Activated CD8-positive, alpha-beta T cell treated with anti-CD3 and anti-CD28 coated beads for 36 hours (primary cell): ENCODE measurements at regions not wholly inside any gene's neighbourhood (a gene's known extent, or its start where the extent isn't known, plus 50 kb on each side); places are given as distances from the start of the nearest gene placed in this dataset.

Source experiments
- ATAC-seq: fragments of 200-7000 bp; cut with Tn5 transposase; one replicate; pipeline ENCODE4 v1.10.0; 2021; ENCODE audit warnings: mild to moderate bottlenecking, moderate library complexity
- CTCF ChIA-PET: fragments of 350-600 bp; sonication (Branson Sonifier 250); formaldehyde crosslinking; loops from one replicate; lab custom pipeline; 2021; ENCODE audit warnings: antibody characterized with exemption; lab: Charles Lee
- POLR2A ChIA-PET: fragments of 350-600 bp; sonication (Branson Sonifier 250); formaldehyde crosslinking; loops from one replicate; lab custom pipeline; 2021; ENCODE audit warnings: antibody characterized with exemption; lab: Charles Lee
- DNase-seq: peaks from one replicate; pipeline ENCODE4 v3.0.0-alpha.2; 2020
- H3K27ac Mint-ChIP-seq: one replicate; pipeline ENCODE4 v1.8.0; 2021; ENCODE audit warnings: mild to moderate bottlenecking, mixed read lengths
- H3K27me3 Mint-ChIP-seq: one replicate; pipeline ENCODE4 v1.8.0; 2021; ENCODE audit warnings: mixed read lengths
- H3K36me3 Mint-ChIP-seq: one replicate; pipeline ENCODE4 v1.8.0; 2021; ENCODE audit warnings: low read depth, mixed read lengths
- H3K4me1 Mint-ChIP-seq: one replicate; pipeline ENCODE4 v1.8.0; 2021; ENCODE audit warnings: low read depth, mixed read lengths
- H3K4me3 Mint-ChIP-seq: one replicate; pipeline ENCODE4 v1.8.0; 2021; ENCODE audit warnings: mild to moderate bottlenecking, moderate library complexity, mixed read lengths
- H3K9me3 Mint-ChIP-seq: one replicate; pipeline ENCODE4 v1.8.0; 2021; ENCODE audit warnings: mixed read lengths
- intact Hi-C: fragments of 100-400 bp; cut with micrococcal nuclease; formaldehyde crosslinking; loops from one replicate; pipeline ENCODE4 v1.10.0; 2022
- TF ChIP-seq, protein P1 (sequence below): fragments of 200-600 bp; IDR thresholded peaks from one replicate; pipeline ENCODE4 v1.8.0; 2022; ENCODE audit warnings: antibody characterized with exemption, mild to moderate bottlenecking

DNA sequence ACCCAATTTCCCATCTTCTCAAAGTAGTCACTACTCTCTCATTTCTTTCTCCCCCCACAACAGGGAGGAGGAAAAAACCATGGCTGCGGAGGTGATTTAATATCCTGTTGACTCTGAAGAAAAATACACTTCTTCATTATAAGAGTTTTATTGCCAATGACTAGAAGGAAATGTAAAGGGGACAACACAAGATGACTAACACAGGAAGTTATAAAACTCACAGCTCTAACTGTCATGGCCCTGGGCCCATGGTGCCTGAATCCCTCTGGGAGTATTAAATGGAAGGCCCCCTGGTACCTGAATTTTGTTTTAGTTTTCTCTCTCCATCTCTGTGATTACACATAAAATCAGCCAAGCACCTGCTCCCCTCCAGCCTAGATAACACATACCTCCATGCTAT, 352.8 kb upstream of the FAT3 start:
- TF ChIP-seq, protein P1, sequence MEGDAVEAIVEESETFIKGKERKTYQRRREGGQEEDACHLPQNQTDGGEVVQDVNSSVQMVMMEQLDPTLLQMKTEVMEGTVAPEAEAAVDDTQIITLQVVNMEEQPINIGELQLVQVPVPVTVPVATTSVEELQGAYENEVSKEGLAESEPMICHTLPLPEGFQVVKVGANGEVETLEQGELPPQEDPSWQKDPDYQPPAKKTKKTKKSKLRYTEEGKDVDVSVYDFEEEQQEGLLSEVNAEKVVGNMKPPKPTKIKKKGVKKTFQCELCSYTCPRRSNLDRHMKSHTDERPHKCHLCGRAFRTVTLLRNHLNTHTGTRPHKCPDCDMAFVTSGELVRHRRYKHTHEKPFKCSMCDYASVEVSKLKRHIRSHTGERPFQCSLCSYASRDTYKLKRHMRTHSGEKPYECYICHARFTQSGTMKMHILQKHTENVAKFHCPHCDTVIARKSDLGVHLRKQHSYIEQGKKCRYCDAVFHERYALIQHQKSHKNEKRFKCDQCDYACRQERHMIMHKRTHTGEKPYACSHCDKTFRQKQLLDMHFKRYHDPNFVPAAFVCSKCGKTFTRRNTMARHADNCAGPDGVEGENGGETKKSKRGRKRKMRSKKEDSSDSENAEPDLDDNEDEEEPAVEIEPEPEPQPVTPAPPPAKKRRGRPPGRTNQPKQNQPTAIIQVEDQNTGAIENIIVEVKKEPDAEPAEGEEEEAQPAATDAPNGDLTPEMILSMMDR = no peak
- Mint-ChIP-seq H3K36me3 (no peaks in the 10 kb centered on the region), H3K27me3 (no peaks in the 10 kb centered on the region), H3K4me1 (no peaks in the 10 kb centered on the region), H3K27ac (no peak overlapping the region), H3K9me3 (peaks cover 4% of the 10 kb centered on the region), H3K4me3 (no peak overlapping the region)
- ATAC-seq = no peak
- ChIA-PET CTCF (interaction anchor here (1.3 kb wide), 1 partner anchor 16 kb away, joined by 3 read pairs; no protein-coding TSS in a partner anchor), POLR2A (interaction anchor here (0.7 kb wide), 1 partner anchor 9 kb away, joined by 3 read pairs; no protein-coding TSS in a partner anchor)
- DNase-seq = no peak
- intact Hi-C loops = no loop called here

DNA sequence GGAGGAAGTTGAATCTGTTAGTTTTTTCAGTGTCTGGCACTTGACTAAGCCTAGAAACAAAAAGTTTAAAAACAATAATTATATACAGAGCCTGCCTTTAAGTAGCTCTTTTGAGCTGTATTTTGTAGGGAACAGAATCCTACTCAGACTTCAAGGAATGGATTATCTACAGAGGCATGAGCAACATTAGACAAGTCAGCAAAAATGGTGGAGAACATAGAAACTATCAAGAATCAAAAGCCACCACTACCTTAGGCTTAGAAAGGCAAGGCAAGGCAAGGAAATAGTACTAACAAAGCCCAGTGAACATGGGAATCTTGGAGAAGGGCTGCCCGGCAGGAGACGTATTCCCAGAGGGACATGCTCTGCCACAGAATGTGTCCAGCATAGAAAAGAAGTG, 353.6 kb upstream of the FAT3 start:
- intact Hi-C loops = no loop called here
- Mint-ChIP-seq H3K27me3 (no peaks in the 10 kb centered on the region), H3K4me1 (no peaks in the 10 kb centered on the region), H3K9me3 (peaks cover 4% of the 10 kb centered on the region), H3K27ac (no peak overlapping the region), H3K4me3 (no peak overlapping the region), H3K36me3 (no peaks in the 10 kb centered on the region)
- DNase-seq = no peak
- ChIA-PET POLR2A (no interaction called here), CTCF (no interaction called here)
- TF ChIP-seq, protein P1 = no peak
- no peak for ATAC-seq

DNA sequence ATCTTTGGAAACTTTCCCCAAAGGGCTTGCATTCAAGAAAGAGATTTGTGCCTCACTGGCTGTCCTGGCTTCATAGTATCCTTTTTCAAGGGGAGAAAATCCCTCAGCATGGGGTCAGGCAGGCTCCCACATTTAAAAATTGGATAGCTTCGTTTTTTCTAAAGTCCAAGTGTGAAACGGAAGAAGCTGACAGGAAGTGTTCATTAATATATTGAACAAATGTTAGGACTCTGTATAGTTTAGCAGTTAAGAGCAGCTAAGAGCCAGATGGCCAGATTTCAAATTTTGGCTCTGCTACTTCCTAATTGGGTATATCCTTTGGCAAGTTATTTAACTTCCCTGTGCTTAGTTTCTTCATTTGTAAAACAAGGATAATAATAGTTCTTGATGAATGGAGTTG, 354.9 kb upstream of the FAT3 start:
- ATAC-seq = no peak
- Mint-ChIP-seq H3K27ac (no peak overlapping the region), H3K4me1 (no peaks in the 10 kb centered on the region), H3K27me3 (no peaks in the 10 kb centered on the region), H3K9me3 (peaks cover 4% of the 10 kb centered on the region), H3K36me3 (no peaks in the 10 kb centered on the region), H3K4me3 (no peak overlapping the region)
- POLR2A ChIA-PET = no interaction called here
- TF ChIP-seq, protein P1 = no peak
- CTCF ChIA-PET = no interaction called here
- intact Hi-C loops = no loop called here
- DNase-seq = no peak

DNA sequence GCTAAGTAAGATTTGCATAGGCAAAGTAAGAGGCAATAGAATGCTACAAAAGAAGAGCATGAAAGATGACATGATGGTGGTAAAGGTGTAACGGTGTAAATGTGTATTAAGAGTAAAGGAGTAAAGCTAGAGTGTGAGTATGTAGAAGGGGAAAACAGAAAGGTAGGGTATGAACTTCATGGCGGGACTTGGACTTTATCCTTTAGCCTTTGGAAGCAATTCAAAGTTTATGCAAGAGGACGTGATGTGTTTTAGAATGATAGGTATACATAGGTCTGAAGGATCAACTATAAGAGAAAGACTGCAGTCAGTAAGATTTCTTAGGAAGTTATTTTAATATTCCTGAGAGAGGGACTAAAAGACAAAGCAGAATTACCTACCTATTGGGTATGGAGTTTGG, 358.0 kb upstream of the FAT3 start:
- H3K4me3 Mint-ChIP-seq = no peak overlapping the region
- H3K27ac Mint-ChIP-seq = no peak overlapping the region
- ChIA-PET CTCF (no interaction called here), POLR2A (no interaction called here)
- no peaks in the 10 kb centered on the region for H3K27me3 Mint-ChIP-seq
- ATAC-seq = no peak
- no peak for DNase-seq
- peaks cover 4% of the 10 kb centered on the region for H3K9me3 Mint-ChIP-seq
- H3K36me3 Mint-ChIP-seq = no peaks in the 10 kb centered on the region
- H3K4me1 Mint-ChIP-seq = no peaks in the 10 kb centered on the region
- TF ChIP-seq, protein P1 = no peak
- intact Hi-C loops = no loop called here

DNA sequence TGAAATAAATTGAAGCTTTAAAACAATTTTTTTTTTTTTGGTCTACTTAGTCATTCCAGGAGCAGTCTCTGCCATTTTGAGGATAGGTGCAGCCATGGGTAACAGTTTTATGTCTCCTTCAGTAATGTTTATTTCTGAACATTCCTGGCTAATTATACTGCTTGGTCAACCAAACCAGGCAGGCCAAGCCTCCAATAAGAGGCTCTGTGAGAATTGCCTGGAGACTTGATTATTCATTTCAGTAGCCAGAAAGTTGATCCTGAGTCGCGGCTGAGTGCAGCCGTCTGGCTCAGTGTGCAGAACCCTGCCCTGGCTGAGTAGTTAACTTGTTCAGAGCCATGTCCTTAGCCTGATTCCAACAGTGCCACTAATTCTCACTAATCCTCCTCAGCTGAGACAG, 364.0 kb upstream of the FAT3 start:
- no peak for DNase-seq
- Mint-ChIP-seq H3K27ac (no peak overlapping the region), H3K27me3 (no peaks in the 10 kb centered on the region), H3K4me1 (no peaks in the 10 kb centered on the region), H3K36me3 (no peaks in the 10 kb centered on the region), H3K4me3 (no peak overlapping the region), H3K9me3 (no peaks in the 10 kb centered on the region)
- intact Hi-C loops = no loop called here
- CTCF ChIA-PET = no interaction called here
- ATAC-seq = no peak
- POLR2A ChIA-PET = no interaction called here
- TF ChIP-seq, protein P1 = no peak
